Adipocyte (in vitro differentiated cells): ENCODE measurements at regions not wholly inside any gene's neighbourhood (a gene's known extent, or its start where the extent isn't known, plus 50 kb on each side); places are given as distances from the start of the nearest gene placed in this dataset.
"Not testable (repeated sequence)": the region's sequence is repeated elsewhere in the genome, so short reads cannot be mapped to it uniquely, and the experiment has no call there.

Experiments
- DNase-seq: peaks from one replicate; pipeline ENCODE4 v3.0.0-alpha.2; 2015; ENCODE audit warnings: low read depth
- H3K27me3 ChIP-seq: replicated peaks from 2 replicates; pipeline ENCODE4 v1.7.0; 2013; ENCODE audit warnings: mild to moderate bottlenecking, low read length, moderate library complexity; ENCODE audit not compliant: control insufficient read depth, insufficient read depth
- H3K36me3 ChIP-seq: 2 replicates; pipeline ENCODE4 v1.7.0; 2013; ENCODE audit warnings: low read length, mild to moderate bottlenecking, moderate library complexity; ENCODE audit not compliant: control insufficient read depth, insufficient read depth, severe bottlenecking
- H3K4me1 ChIP-seq: 2 replicates; pipeline ENCODE4 v1.7.0; 2013; ENCODE audit warnings: mild to moderate bottlenecking, low read length, moderate library complexity; ENCODE audit not compliant: control insufficient read depth, insufficient read depth
- H3K4me3 ChIP-seq: 2 replicates; pipeline ENCODE4 v1.7.0; 2013; ENCODE audit warnings: mild to moderate bottlenecking, low read length, moderate library complexity
- H3K9ac ChIP-seq: 2 replicates; pipeline ENCODE4 v1.7.0; 2013; ENCODE audit warnings: mild to moderate bottlenecking, low read length, moderate library complexity
- H3K9me3 ChIP-seq: 2 replicates; pipeline ENCODE4 v1.7.0; 2013; ENCODE audit warnings: mild to moderate bottlenecking, low read length, moderate library complexity; ENCODE audit not compliant: control insufficient read depth

DNA sequence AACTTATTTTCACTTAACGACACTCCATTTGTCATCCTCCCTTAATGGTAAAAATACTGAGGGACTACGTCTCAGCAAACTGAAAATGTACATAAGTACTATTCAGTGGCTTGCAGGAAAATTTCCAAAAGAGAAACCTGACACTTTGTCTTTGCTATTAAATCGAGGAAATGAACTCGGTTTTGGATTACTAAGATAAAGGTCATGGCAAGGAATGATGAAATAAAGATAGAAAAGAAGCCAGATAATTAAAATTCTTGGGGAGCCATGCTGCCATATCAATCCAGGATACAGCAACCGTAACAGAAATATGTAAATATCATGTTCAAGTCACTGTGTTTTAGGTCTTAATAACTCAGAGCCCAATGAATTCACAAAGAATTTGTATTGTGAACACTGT, 647.8 kb downstream of the CDH9 start:
- Histone ChIP-seq H3K4me3 (no peak overlapping the region), H3K9me3 (no peaks in the 10 kb centered on the region), H3K4me1 (peaks cover 4% of the 10 kb centered on the region), H3K27me3 (no peaks in the 10 kb centered on the region), H3K9ac (no peak overlapping the region), H3K36me3 (no peaks in the 10 kb centered on the region)
- no peak for DNase-seq

GRCh38 chr5:26388976-26389375, 649.4 kb downstream of the CDH9 start:
- H3K27me3 ChIP-seq = no peaks in the 10 kb centered on the region
- H3K36me3 ChIP-seq = no peaks in the 10 kb centered on the region
- H3K4me3 ChIP-seq = no peak overlapping the region
- no peak for DNase-seq
- H3K4me1 ChIP-seq = peaks cover 4% of the 10 kb centered on the region
- H3K9me3 ChIP-seq = no peaks in the 10 kb centered on the region
- no peak overlapping the region for H3K9ac ChIP-seq

GRCh38 chr5:26386532-26386931, 651.9 kb downstream of the CDH9 start:
- Histone ChIP-seq H3K9ac (no peak overlapping the region), H3K36me3 (no peaks in the 10 kb centered on the region), H3K9me3 (no peaks in the 10 kb centered on the region), H3K27me3 (no peaks in the 10 kb centered on the region), H3K4me3 (no peak overlapping the region), H3K4me1 (peaks cover 4% of the 10 kb centered on the region)
- no peak for DNase-seq

GRCh38 chr5:26364624-26365023, 673.8 kb downstream of the CDH9 start:
- H3K9me3 ChIP-seq, H3K36me3 ChIP-seq, H3K27me3 ChIP-seq, H3K9ac ChIP-seq, DNase-seq, H3K4me1 ChIP-seq, H3K4me3 ChIP-seq: not testable (repeated sequence)

DNA sequence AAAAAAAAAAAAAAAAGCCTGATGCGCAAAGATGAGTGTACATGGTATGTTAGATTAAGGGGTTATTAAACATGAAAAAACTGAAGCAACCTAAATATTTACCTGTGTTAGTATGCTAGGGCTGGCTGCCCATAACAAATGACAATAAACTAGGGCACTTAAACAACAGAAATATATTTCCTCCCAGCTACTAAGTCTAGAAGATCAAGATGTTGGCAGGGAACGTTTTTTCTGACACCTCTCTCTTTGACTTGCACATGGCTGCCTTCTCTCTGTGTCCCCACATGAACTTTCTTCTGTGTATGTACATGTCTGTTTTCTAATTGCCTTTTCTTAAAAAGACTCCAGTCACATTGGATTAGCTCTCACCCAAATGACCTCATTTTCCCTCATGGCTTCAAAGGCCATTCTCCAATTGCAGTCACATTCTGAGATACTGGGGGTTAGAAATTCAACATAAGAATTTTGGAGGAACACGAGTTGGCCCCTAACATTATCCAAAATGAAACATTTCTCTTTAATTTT, 694.5 kb downstream of the CDH9 start:
- H3K36me3 ChIP-seq = no peaks in the 10 kb centered on the region
- no peak for DNase-seq
- no peak overlapping the region for H3K9ac ChIP-seq
- H3K4me3 ChIP-seq = no peak overlapping the region
- H3K4me1 ChIP-seq = no peaks in the 10 kb centered on the region
- H3K27me3 ChIP-seq = no peaks in the 10 kb centered on the region
- no peaks in the 10 kb centered on the region for H3K9me3 ChIP-seq

DNA sequence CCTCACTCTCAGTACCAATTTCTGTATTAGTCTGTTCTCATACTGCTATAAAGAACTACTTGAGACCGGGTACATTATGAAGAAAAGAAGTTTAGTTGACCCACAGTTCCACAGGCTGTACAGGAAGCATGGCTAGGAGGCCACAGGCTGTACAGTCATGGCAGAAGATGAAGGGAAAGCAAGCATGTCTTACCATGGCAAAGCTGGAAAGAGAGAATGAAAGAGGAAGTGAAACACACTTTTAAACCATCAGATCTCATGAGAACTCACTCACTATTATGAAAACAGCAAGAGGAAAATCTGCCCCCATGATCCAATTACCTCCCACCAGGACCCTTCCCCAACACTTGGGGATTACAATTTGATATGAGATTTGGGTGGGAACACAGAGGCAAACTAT, 698.8 kb downstream of the CDH9 start:
- Histone ChIP-seq H3K27me3 (no peaks in the 10 kb centered on the region), H3K9me3 (no peaks in the 10 kb centered on the region), H3K36me3 (no peaks in the 10 kb centered on the region), H3K9ac (no peak overlapping the region), H3K4me3 (no peak overlapping the region), H3K4me1 (no peaks in the 10 kb centered on the region)
- no peak for DNase-seq

- DNase-seq = peak; percentile 32
- Histone ChIP-seq H3K4me1 (no peaks in the 10 kb centered on the region), H3K4me3 (peak overlapping the region; percentile 15), H3K27me3 (no peaks in the 10 kb centered on the region), H3K9me3 (no peaks in the 10 kb centered on the region), H3K9ac (peak overlapping the region; percentile 16), H3K36me3 (no peaks in the 10 kb centered on the region)
Observed at GRCh38 chr5:26329562-26330189, 708.7 kb downstream of the CDH9 start.

GRCh38 chr5:26326153-26326759, 712.1 kb downstream of the CDH9 start:
- Histone ChIP-seq H3K4me1 (peaks cover 4% of the 10 kb centered on the region), H3K4me3 (no peak overlapping the region), H3K27me3 (no peaks in the 10 kb centered on the region), H3K9me3 (no peaks in the 10 kb centered on the region), H3K9ac (no peak overlapping the region), H3K36me3 (no peaks in the 10 kb centered on the region)
- DNase-seq = no peak

- DNase-seq, H3K9me3 ChIP-seq, H3K27me3 ChIP-seq, H3K9ac ChIP-seq, H3K4me1 ChIP-seq, H3K4me3 ChIP-seq, H3K36me3 ChIP-seq: not testable (repeated sequence)
Observed at GRCh38 chr5:26325432-26325831, 713.0 kb downstream of the CDH9 start.

- H3K4me1 ChIP-seq, H3K9ac ChIP-seq, H3K4me3 ChIP-seq, H3K9me3 ChIP-seq, H3K36me3 ChIP-seq, DNase-seq, H3K27me3 ChIP-seq: not testable (repeated sequence)
Observed at GRCh38 chr5:26324273-26324895, 714.0 kb downstream of the CDH9 start.

DNA sequence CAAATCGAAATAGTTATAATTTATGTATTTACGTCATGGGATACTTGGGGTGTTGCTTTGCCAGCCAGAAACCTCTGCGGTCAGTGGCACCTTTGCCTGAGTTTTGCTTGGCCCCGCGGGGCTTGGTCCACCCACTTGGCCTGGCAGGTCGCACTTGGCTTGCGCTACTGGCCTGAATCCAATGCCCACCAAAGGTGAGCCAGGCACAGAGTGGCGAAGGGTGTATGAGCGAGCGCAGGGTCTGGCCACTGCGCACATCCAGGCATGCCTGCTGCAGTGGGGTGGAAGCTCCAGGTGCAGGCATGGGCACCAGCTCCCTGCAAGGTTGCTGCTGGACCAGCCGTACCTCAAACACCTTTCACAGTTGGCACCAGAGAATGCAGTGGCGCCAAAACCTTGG, 714.6 kb downstream of the CDH9 start:
- Histone ChIP-seq H3K27me3 (no peaks in the 10 kb centered on the region), H3K4me3 (no peak overlapping the region), H3K9ac (no peak overlapping the region), H3K36me3 (no peaks in the 10 kb centered on the region), H3K9me3 (no peaks in the 10 kb centered on the region), H3K4me1 (peaks cover 8% of the 10 kb centered on the region)
- no peak for DNase-seq
